Panc1 (cell line): ENCODE measurements at regions not wholly inside any gene's neighbourhood (a gene's known extent, or its start where the extent isn't known, plus 50 kb on each side); places are given as distances from the start of the nearest gene placed in this dataset.

Experiments used
- POLR2AphosphoS5 ChIP-seq: IDR thresholded peaks from 2 replicates; pipeline ENCODE4 v1.6.1; 2012; ENCODE audit warnings: mild to moderate bottlenecking, low read depth, low read length, moderate library complexity
- TF ChIP-seq, protein P1 (sequence below): fragments of 450-650 bp; IDR thresholded peaks from 2 replicates; pipeline ENCODE4 v1.5.1; 2017; ENCODE audit warnings: mild to moderate bottlenecking
- TF ChIP-seq, protein P2 (sequence below), 2 experiments: IDR thresholded peaks; 2 replicates each; pipeline ENCODE4 v1.6.1; 2011 to 2012; ENCODE audit warnings: low read depth in 2 of 2, control low read depth in 1 of 2, low read length in 1 of 2, mild to moderate bottlenecking in 1 of 2, moderate library complexity in 1 of 2; ENCODE audit not compliant: insufficient read depth in 1 of 2

DNA sequence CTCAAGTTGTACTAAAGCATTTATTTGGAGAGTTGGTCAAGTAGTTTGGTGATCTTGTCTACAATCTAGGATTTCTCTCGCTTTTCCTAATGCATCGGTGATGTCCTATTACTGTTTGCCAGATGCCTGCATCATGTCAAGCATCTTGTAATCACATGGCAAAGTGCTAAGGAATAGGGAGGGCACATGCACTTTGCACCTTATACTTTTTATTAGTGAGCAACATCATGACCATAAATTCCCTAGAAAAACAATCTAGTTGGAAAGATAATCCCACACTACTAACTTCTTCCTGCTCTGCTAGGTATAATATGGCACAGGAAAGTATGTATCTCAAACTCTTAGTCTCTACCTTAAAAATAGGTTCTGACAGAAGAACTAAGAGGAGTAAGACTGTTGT is 894.3 kb upstream of the SLITRK1 start:
- TF ChIP-seq, protein P1, sequence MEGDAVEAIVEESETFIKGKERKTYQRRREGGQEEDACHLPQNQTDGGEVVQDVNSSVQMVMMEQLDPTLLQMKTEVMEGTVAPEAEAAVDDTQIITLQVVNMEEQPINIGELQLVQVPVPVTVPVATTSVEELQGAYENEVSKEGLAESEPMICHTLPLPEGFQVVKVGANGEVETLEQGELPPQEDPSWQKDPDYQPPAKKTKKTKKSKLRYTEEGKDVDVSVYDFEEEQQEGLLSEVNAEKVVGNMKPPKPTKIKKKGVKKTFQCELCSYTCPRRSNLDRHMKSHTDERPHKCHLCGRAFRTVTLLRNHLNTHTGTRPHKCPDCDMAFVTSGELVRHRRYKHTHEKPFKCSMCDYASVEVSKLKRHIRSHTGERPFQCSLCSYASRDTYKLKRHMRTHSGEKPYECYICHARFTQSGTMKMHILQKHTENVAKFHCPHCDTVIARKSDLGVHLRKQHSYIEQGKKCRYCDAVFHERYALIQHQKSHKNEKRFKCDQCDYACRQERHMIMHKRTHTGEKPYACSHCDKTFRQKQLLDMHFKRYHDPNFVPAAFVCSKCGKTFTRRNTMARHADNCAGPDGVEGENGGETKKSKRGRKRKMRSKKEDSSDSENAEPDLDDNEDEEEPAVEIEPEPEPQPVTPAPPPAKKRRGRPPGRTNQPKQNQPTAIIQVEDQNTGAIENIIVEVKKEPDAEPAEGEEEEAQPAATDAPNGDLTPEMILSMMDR: no peak
- no peak for TF ChIP-seq POLR2AphosphoS5
- TF ChIP-seq, protein P2, sequence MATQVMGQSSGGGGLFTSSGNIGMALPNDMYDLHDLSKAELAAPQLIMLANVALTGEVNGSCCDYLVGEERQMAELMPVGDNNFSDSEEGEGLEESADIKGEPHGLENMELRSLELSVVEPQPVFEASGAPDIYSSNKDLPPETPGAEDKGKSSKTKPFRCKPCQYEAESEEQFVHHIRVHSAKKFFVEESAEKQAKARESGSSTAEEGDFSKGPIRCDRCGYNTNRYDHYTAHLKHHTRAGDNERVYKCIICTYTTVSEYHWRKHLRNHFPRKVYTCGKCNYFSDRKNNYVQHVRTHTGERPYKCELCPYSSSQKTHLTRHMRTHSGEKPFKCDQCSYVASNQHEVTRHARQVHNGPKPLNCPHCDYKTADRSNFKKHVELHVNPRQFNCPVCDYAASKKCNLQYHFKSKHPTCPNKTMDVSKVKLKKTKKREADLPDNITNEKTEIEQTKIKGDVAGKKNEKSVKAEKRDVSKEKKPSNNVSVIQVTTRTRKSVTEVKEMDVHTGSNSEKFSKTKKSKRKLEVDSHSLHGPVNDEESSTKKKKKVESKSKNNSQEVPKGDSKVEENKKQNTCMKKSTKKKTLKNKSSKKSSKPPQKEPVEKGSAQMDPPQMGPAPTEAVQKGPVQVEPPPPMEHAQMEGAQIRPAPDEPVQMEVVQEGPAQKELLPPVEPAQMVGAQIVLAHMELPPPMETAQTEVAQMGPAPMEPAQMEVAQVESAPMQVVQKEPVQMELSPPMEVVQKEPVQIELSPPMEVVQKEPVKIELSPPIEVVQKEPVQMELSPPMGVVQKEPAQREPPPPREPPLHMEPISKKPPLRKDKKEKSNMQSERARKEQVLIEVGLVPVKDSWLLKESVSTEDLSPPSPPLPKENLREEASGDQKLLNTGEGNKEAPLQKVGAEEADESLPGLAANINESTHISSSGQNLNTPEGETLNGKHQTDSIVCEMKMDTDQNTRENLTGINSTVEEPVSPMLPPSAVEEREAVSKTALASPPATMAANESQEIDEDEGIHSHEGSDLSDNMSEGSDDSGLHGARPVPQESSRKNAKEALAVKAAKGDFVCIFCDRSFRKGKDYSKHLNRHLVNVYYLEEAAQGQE (IDR thresholded peaks at IDR 0.05; ENCODE audit: insufficient read depth in 1 of 2, low read depth in 2 of 2, low read length in 1 of 2): no peak
